NCI-H748 (cell line): ENCODE measurements at regions not wholly inside any gene's neighbourhood (a gene's known extent, or its start where the extent isn't known, plus 50 kb on each side); places are given as distances from the start of the nearest gene placed in this dataset.

Experiments used
- DNase-seq: peaks from one replicate; lab custom pipeline; 2025; ENCODE audit not compliant: unreplicated experiment; lab: John Stamatoyannopoulos, UW

- no peak for DNase-seq
Observed at GRCh38 chr18:61989138-61989537, 96.3 kb upstream of the RNF152 start.

- no peak for DNase-seq
Observed at GRCh38 chr18:61988100-61988499, 95.3 kb upstream of the RNF152 start.

DNA sequence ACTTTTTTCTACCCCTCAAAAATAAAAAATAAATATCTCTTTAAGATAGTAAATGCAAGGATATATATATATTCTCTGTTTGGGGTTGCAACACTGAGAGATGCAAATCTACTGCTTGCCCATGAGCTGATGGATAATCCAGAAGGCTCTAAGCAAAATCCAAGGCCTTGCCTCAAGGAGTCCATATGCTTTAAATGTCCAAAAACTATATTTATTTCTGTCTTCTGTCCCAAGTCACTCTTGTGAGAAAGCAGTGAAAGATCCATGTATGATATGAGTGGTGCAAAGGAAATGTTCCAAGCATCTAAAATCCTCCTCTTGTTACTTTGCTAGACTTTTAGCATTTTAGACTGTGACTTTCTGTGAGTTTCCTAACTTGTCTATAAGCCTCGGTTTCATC lies 92.9 kb upstream of the RNF152 start:
- no peak for DNase-seq

DNA sequence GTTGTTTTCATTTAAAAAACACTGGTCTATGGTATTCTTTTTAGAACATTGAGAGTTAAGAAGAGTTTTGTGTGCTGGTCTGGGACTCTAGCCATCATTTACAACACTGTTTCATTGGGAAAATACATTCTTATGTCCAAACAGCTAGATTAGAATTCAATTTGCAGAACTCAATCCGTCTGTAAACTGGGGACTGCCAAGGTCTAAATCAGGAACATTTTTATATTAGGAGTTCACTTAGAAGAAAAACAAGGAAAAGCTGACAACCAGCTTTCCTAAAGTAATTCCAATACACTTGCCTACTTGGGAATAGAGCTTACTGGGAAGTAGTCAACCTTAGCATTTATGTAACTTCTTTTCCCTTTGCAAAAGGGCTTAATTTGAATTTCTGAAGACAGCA lies 91.5 kb upstream of the RNF152 start:
- DNase-seq = no peak

DNA sequence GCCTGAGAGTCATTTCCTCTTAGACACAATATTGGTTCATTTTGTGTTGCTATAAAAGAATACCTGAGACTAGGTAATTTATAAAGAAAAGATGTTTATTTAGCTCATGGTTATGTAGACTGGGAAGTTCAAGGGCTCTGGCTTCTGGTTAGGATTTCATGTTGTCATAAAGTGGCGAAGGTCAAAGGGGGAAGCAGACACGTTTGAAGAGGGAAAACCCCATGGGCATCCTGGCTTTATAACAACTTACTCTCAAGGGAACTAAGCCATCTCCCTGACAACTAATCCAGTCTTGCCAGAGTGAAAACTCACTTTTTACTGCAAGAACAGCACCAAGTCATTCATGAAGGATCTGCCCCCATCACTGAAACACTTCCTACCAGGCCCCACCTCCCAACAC lies 89.7 kb upstream of the RNF152 start:
- DNase-seq = no peak

DNA sequence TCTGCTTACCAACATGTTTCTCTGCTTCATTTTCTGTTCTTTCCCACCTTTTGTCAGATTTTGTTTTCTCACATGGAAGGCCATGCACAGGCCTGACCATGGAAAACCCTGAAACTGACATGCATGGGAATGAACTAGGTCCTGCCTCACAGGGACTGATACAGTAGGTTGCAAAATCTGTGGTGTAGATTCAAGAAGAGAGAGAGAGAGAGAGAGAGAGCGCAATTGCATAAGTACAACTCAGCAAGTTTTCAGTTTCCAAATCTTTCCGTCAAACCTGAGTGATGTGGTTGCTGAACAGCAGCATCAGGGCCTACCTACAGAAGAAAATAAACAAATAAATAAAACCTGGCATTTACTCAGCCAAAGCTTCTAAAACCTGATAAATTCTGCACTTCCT lies 87.5 kb upstream of the RNF152 start:
- DNase-seq = no peak

DNA sequence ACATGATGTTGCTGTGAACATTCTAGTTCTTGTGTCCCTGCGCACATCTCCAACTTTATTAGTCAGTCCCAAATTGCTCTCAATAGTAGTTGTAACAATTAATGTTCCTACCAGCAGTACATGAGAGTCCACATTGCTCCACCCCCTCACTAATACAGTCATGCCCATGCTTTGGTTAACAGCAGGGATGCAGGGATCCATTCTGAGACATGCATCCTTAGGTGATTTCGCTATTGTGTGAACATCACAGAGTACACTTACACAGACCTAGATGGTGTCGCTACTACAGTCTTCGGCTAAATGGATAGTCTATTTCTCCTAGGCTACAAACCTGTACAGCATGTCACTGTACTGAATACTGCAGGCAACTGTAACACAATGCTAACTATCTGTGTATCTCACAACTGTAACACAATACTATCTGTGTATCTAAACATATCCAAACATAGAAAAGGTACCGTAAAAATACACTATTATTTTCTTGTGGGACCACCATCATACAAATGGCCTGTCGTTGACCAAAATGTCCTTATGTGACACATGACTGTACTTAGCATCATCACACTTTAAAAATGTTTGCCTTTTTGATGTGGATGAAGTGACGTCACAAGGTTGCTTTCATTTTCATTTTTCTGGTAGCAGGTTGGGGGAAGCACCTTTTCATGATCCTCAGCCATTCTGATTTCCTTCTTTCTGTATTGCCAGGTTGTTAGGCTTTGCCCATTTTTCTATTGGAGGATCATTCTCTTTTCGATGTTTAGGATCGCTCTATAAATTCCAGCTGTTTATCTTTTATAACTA lies 82.9 kb upstream of the RNF152 start:
- no peak for DNase-seq

GRCh38 chr18:61973273-61974115 lies 80.7 kb upstream of the RNF152 start:
- DNase-seq = peak; percentile 57

DNA sequence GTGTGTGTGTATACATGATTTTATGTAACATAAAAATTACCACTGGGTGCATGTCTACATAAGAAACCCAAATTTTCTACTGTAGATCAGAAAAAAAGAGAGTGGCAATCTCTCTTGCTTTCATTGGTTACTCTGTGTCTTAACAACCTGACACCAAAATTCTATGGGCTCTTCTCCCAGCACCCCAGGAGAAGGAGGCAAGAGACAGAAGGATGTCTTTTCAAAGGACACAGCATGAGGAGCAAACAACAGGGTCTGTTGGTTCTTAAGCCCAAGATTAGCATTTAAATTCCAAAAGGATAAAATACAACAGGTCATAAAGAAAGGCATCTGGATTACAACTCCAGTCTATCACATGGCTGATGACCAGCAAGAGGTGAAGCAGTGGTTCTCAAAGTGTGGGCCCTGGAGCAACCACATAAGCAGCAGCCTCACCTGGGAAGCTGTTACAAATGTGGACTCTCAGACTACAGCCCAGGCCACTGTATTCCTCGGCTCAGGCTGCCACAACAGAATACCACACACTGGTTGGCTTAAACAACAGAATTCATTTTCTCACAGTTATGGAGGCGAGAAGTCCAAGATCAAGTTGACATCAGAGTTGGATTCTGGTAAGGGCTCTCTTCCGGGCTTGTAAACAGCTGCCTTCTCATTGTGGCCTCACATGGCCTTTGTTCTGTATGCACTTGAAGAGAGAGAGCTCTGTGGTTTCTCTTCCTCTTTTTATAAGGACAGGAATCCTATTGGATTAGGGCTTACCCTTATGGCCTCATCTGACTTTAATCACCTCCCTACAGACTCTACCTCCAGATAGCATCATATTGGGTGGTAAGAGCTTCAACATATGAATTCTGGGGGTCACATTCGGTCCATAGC lies 79.8 kb upstream of the RNF152 start:
- DNase-seq = peak; percentile 58

- no peak for DNase-seq
Observed at GRCh38 chr18:61967252-61967891, 74.6 kb upstream of the RNF152 start.

DNA sequence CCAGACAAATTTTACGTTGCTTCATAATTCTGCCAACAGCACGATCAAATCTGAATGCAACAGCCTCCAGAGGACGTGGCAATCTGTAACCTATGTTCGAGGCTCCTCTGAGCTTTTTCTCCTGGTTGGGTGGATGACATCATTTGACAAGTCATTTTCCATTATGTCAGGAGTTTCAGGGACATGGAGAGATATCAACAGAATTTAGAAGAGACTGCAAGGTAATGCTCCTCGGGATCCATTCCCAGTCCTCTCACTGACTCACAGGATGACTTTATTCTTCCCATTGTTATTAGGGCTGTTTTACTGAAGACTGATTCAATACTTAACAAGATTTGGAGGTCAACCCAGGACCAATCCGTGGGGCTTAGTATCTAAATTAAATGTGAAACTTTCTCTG lies 72.5 kb upstream of the RNF152 start:
- DNase-seq = no peak

GRCh38 chr18:61964616-61965015 lies 71.8 kb upstream of the RNF152 start:
- no peak for DNase-seq

GRCh38 chr18:61963705-61964104 lies 70.9 kb upstream of the RNF152 start:
- no peak for DNase-seq

DNA sequence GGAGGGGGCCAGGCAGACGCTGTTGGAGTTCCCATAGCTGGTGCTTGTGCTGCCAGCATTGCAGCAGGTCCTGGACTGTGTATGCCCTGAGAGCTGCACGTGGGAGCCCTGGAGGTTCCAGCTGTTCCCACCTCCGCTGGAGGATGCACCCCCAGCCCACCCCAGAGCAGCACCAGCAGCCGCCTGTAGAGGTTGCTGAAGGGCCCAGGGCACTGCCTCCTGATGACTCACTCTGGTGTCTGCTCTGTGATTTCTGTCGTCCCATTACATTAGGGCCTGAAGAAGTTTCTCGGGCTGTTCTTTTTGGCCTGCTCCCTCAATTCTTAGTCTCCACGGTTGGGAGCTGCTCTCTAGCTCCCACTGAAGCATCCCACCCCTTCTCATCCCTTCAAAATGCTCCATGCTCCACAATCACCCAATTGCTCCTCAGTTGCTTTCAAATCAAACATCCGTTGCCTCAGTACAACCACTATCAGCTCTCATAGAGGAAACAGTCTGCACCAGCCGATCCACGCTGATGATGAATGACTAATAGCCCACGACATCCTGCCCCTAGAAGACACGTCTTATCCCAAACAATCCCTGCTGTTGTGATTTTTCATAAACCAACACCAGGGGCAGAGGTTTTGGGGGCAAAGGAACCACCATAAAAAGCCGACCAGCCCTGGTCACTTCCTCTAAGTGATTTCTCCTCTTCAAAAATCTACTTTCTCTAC lies 65.2 kb upstream of the RNF152 start:
- no peak for DNase-seq

GRCh38 chr18:61955644-61956043 lies 62.8 kb upstream of the RNF152 start:
- DNase-seq = no peak

- no peak for DNase-seq
Observed at GRCh38 chr18:61954096-61954746, 61.4 kb upstream of the RNF152 start.

GRCh38 chr18:61953641-61954040 lies 60.8 kb upstream of the RNF152 start:
- DNase-seq = no peak

GRCh38 chr18:61953161-61953560 lies 60.4 kb upstream of the RNF152 start:
- no peak for DNase-seq

GRCh38 chr18:61951396-61951795 lies 58.6 kb upstream of the RNF152 start:
- no peak for DNase-seq

GRCh38 chr18:61950371-61950770 lies 57.6 kb upstream of the RNF152 start:
- DNase-seq = no peak
